NCI-H526 (cell line): ENCODE measurements at regions not wholly inside any gene's neighbourhood (a gene's known extent, or its start where the extent isn't known, plus 50 kb on each side); places are given as distances from the start of the nearest gene placed in this dataset.

Experiments used
- DNase-seq, 2 experiments: peaks; one replicate each; lab custom pipeline; 2025; lab: John Stamatoyannopoulos, UW

GRCh38 chr10:55160655-55161283 lies 359.7 kb upstream of the PCDH15 start:
- no peak for DNase-seq

GRCh38 chr10:55158633-55159032 lies 357.6 kb upstream of the PCDH15 start:
- DNase-seq: no peak

GRCh38 chr10:55146032-55146431 lies 345.0 kb upstream of the PCDH15 start:
- no peak for DNase-seq

GRCh38 chr10:55144001-55144400 lies 343.0 kb upstream of the PCDH15 start:
- DNase-seq: no peak

GRCh38 chr10:55141892-55142291 lies 340.9 kb upstream of the PCDH15 start:
- no peak for DNase-seq

GRCh38 chr10:55137063-55137462 lies 336.0 kb upstream of the PCDH15 start:
- no peak for DNase-seq

- DNase-seq: no peak
These were observed 303.7 kb upstream of the PCDH15 start for GRCh38 chr10:55104738-55105137.

GRCh38 chr10:55098452-55098851 lies 297.4 kb upstream of the PCDH15 start:
- peak in 1 of 2 experiments; percentile 4 for DNase-seq

- DNase-seq: peak in 1 of 2 experiments; percentile 11
These were observed 290.8 kb upstream of the PCDH15 start for GRCh38 chr10:55091691-55092328.

- no peak for DNase-seq
These were observed 277.1 kb upstream of the PCDH15 start for GRCh38 chr10:55078121-55078520.

GRCh38 chr10:55065185-55065584 lies 264.2 kb upstream of the PCDH15 start:
- DNase-seq: no peak

GRCh38 chr10:55063811-55064210 lies 262.8 kb upstream of the PCDH15 start:
- no peak for DNase-seq

GRCh38 chr10:55062349-55062748 lies 261.3 kb upstream of the PCDH15 start:
- DNase-seq: no peak

GRCh38 chr10:55058800-55059199 lies 257.8 kb upstream of the PCDH15 start:
- no peak for DNase-seq

- no peak for DNase-seq
These were observed 250.5 kb upstream of the PCDH15 start for GRCh38 chr10:55051515-55051914.

GRCh38 chr10:55048830-55049498 lies 247.9 kb upstream of the PCDH15 start:
- no peak for DNase-seq

- DNase-seq: no peak
These were observed 242.5 kb upstream of the PCDH15 start for GRCh38 chr10:55043540-55043939.

- DNase-seq: no peak
These were observed 232.0 kb upstream of the PCDH15 start for GRCh38 chr10:55033061-55033460.

GRCh38 chr10:55024713-55025112 lies 223.7 kb upstream of the PCDH15 start:
- DNase-seq: peak in 1 of 2 experiments; percentile 10

- DNase-seq: no peak
These were observed 218.4 kb upstream of the PCDH15 start for GRCh38 chr10:55019439-55019838.

GRCh38 chr10:55013318-55013717 lies 212.3 kb upstream of the PCDH15 start:
- DNase-seq: no peak

GRCh38 chr10:55002420-55002819 lies 201.4 kb upstream of the PCDH15 start:
- DNase-seq: no peak

GRCh38 chr10:55001422-55001821 lies 200.4 kb upstream of the PCDH15 start:
- DNase-seq: no peak
